ENCODE measurements at regions not wholly inside any gene's neighbourhood (a gene's known extent, or its start where the extent isn't known, plus 50 kb on each side); places are given as distances from the start of the nearest gene placed in this dataset.

- TF ChIP-seq, protein P1, sequence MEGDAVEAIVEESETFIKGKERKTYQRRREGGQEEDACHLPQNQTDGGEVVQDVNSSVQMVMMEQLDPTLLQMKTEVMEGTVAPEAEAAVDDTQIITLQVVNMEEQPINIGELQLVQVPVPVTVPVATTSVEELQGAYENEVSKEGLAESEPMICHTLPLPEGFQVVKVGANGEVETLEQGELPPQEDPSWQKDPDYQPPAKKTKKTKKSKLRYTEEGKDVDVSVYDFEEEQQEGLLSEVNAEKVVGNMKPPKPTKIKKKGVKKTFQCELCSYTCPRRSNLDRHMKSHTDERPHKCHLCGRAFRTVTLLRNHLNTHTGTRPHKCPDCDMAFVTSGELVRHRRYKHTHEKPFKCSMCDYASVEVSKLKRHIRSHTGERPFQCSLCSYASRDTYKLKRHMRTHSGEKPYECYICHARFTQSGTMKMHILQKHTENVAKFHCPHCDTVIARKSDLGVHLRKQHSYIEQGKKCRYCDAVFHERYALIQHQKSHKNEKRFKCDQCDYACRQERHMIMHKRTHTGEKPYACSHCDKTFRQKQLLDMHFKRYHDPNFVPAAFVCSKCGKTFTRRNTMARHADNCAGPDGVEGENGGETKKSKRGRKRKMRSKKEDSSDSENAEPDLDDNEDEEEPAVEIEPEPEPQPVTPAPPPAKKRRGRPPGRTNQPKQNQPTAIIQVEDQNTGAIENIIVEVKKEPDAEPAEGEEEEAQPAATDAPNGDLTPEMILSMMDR (IDR thresholded peaks at IDR 0.05) = no peak
- TF ChIP-seq POLR2A (IDR thresholded peaks at IDR 0.05) = no peak
Measured at GRCh38 chr6:144953552-144954240, 668.6 kb downstream of the UTRN start.
